OCI-LY3 (cell line): ENCODE measurements at regions not wholly inside any gene's neighbourhood (a gene's known extent, or its start where the extent isn't known, plus 50 kb on each side); places are given as distances from the start of the nearest gene placed in this dataset.

Experiments
- H2AFZ ChIP-seq: fragments of 200-600, 300-600 bp; shearing (Covaris generic); 2 replicates; pipeline ENCODE4 v1.6.0; 2014; ENCODE audit warnings: antibody characterized with exemption, low read depth, low read length
- H3K27ac ChIP-seq: fragments of 200-600, 300-600 bp; sonication (generic); 2 replicates; pipeline ENCODE4 v1.5.1; 2014; ENCODE audit warnings: mild to moderate bottlenecking, low read length, moderate library complexity, mixed read lengths
- H3K27me3 ChIP-seq: fragments of 200-600, 300-600 bp; sonication (generic); 2 replicates; pipeline ENCODE4 v1.6.1; 2014; ENCODE audit warnings: low read depth, low read length, mixed read lengths
- H3K36me3 ChIP-seq: fragments of 200-600, 300-600 bp; sonication (generic); replicated peaks from 2 replicates; pipeline ENCODE3; 2014; ENCODE audit warnings: low read depth, low read length, mixed read lengths
- H3K4me1 ChIP-seq: fragments of 300-600, 200-600 bp; sonication (generic); 2 replicates; pipeline ENCODE4 v1.6.1; 2014; ENCODE audit warnings: low read length, mixed read lengths
- H3K4me2 ChIP-seq: fragments of 200-600, 300-600 bp; sonication (generic); 2 replicates; pipeline ENCODE4 v1.6.1; 2014; ENCODE audit warnings: low read length, mixed read lengths
- H3K4me3 ChIP-seq: fragments of 300-600, 200-600 bp; sonication (generic); 2 replicates; pipeline ENCODE4 v1.5.1; 2014; ENCODE audit warnings: antibody characterized with exemption, mild to moderate bottlenecking, low read length, moderate library complexity
- H3K79me2 ChIP-seq: fragments of 300-600, 200-600 bp; shearing (Covaris generic); 2 replicates; pipeline ENCODE4 v1.6.1; 2014; ENCODE audit warnings: mild to moderate bottlenecking, low read length, mixed read lengths
- H3K9ac ChIP-seq: fragments of 300-600, 200-600 bp; shearing (Covaris generic); 2 replicates; pipeline ENCODE4 v1.6.0; 2014; ENCODE audit warnings: mild to moderate bottlenecking, low read length, moderate library complexity
- H3K9me3 ChIP-seq: fragments of 200-600, 300-600 bp; shearing (Covaris generic); 2 replicates; pipeline ENCODE4 v1.6.1; 2014; ENCODE audit warnings: low read length, mixed read lengths; ENCODE audit not compliant: insufficient read depth
- H4K20me1 ChIP-seq: fragments of 200-600, 300-600 bp; sonication (generic); 2 replicates; pipeline ENCODE4 v1.6.1; 2016; ENCODE audit warnings: low read length, mixed read lengths; ENCODE audit not compliant: insufficient read depth
- CTCF ChIP-seq: fragments of 200-600, 300-600 bp; sonication (generic); IDR thresholded peaks from 2 replicates; pipeline ENCODE4 v1.5.1; 2014; ENCODE audit warnings: antibody characterized with exemption, low read length, low read depth
- EZH2phosphoT487 ChIP-seq: fragments of 200-600 bp; shearing (Covaris generic); IDR thresholded peaks from 2 replicates; pipeline ENCODE4 v1.6.1; 2018; ENCODE audit warnings: antibody characterized with exemption, mixed run types, low read depth

GRCh38 chr14:94903338-94903737, 133.4 kb upstream of the GSC start:
- no peak overlapping the region for H2AFZ ChIP-seq
- H3K27ac ChIP-seq = no peak overlapping the region
- no peak overlapping the region for H3K4me2 ChIP-seq
- H3K79me2 ChIP-seq = no peaks in the 10 kb centered on the region
- peaks cover 17% of the 10 kb centered on the region; the same call in 1 of the 2 replicates for H3K27me3 ChIP-seq
- TF ChIP-seq CTCF = no peak
- H3K36me3 ChIP-seq = no peaks in the 10 kb centered on the region
- H3K4me1 ChIP-seq = no peaks in the 10 kb centered on the region
- H3K9ac ChIP-seq = no peak overlapping the region
- H4K20me1 ChIP-seq = no peaks in the 10 kb centered on the region
- no peaks in the 10 kb centered on the region for H3K9me3 ChIP-seq
- H3K4me3 ChIP-seq = no peak overlapping the region

- Histone ChIP-seq H4K20me1 (no peaks in the 10 kb centered on the region), H3K36me3 (no peaks in the 10 kb centered on the region), H3K9ac (no peak overlapping the region), H3K4me3 (no peak overlapping the region), H3K27ac (no peak overlapping the region), H3K4me1 (no peaks in the 10 kb centered on the region), H3K9me3 (no peaks in the 10 kb centered on the region), H3K79me2 (no peaks in the 10 kb centered on the region), H3K27me3 (peaks cover 4% of the 10 kb centered on the region; the same call in 1 of the 2 replicates), H2AFZ (no peak overlapping the region), H3K4me2 (no peak overlapping the region)
- no peak for TF ChIP-seq CTCF
- no peak for TF ChIP-seq EZH2phosphoT487
Observed at GRCh38 chr14:94897561-94897960, 127.6 kb upstream of the GSC start.

- no peaks in the 10 kb centered on the region for H4K20me1 ChIP-seq
- H3K27me3 ChIP-seq = peaks cover 4% of the 10 kb centered on the region; the same call in 1 of the 2 replicates
- TF ChIP-seq EZH2phosphoT487 = no peak
- no peak for TF ChIP-seq CTCF
- H3K4me1 ChIP-seq = no peaks in the 10 kb centered on the region
- no peak overlapping the region for H3K27ac ChIP-seq
- no peak overlapping the region for H3K9ac ChIP-seq
- no peak overlapping the region for H2AFZ ChIP-seq
- no peaks in the 10 kb centered on the region for H3K36me3 ChIP-seq
- no peaks in the 10 kb centered on the region for H3K79me2 ChIP-seq
- H3K9me3 ChIP-seq = no peaks in the 10 kb centered on the region
- H3K4me3 ChIP-seq = no peak overlapping the region
- no peak overlapping the region for H3K4me2 ChIP-seq
Observed at GRCh38 chr14:94897082-94897481, 127.2 kb upstream of the GSC start.

- H3K9me3 ChIP-seq = no peaks in the 10 kb centered on the region
- TF ChIP-seq CTCF = no peak
- no peak for TF ChIP-seq EZH2phosphoT487
- no peak overlapping the region for H2AFZ ChIP-seq
Observed at GRCh38 chr14:94893411-94894160, 123.7 kb upstream of the GSC start.

More at GRCh38 chr14:94893411-94894160, 123.7 kb upstream of the GSC start:
- H3K36me3 ChIP-seq = no peaks in the 10 kb centered on the region
- H3K27ac ChIP-seq = no peak overlapping the region
- no peaks in the 10 kb centered on the region for H3K4me1 ChIP-seq
- peaks cover 4% of the 10 kb centered on the region; the same call in 1 of the 2 replicates for H3K27me3 ChIP-seq
- H3K79me2 ChIP-seq = no peaks in the 10 kb centered on the region
- H3K9ac ChIP-seq = no peak overlapping the region
- H3K4me3 ChIP-seq = no peak overlapping the region
- no peak overlapping the region for H3K4me2 ChIP-seq
- H4K20me1 ChIP-seq = no peaks in the 10 kb centered on the region
